Lung (tissue), 11 donors: ENCODE measurements at regions not wholly inside any gene's neighbourhood (a gene's known extent, or its start where the extent isn't known, plus 50 kb on each side); places are given as distances from the start of the nearest gene placed in this dataset.

ENCODE experiments used
- ATAC-seq: fragments of 200-7000 bp; cut with Tn5 transposase; one replicate; pipeline ENCODE4 v1.9.1; 2020; ENCODE audit warnings: moderate number of reproducible peaks; ENCODE audit not compliant: insufficient read depth, low FRiP score
- DNase-seq, 3 donors: peaks; one replicate each; pipeline ENCODE4 v3.0.0-alpha.2; 2013 to 2017
- H3K27ac ChIP-seq, 2 donors: one replicate each; pipeline ENCODE4 v1.5.1; 2013; ENCODE audit warnings: mild to moderate bottlenecking in 2 of 2, moderate library complexity in 2 of 2, control low read depth in 1 of 2, inconsistent platforms in 1 of 2, low read depth in 1 of 2, low read length in 1 of 2
- H3K27me3 ChIP-seq, 3 donors: one replicate each; pipeline ENCODE4 v1.5.1; 2013; ENCODE audit warnings: low read length in 2 of 3; ENCODE audit not compliant: control insufficient read depth in 3 of 3, insufficient read depth in 3 of 3
- H3K36me3 ChIP-seq, 4 donors: one replicate each; pipeline ENCODE4 v1.5.1; 2013; ENCODE audit warnings: low read length in 4 of 4, mild to moderate bottlenecking in 1 of 4, moderate library complexity in 1 of 4; ENCODE audit not compliant: control insufficient read depth in 4 of 4, insufficient read depth in 4 of 4
- H3K4me1 ChIP-seq, 5 donors: one replicate each; pipeline ENCODE4 v1.5.1; 2013; ENCODE audit warnings: low read length in 5 of 5, mild to moderate bottlenecking in 2 of 5, moderate library complexity in 1 of 5; ENCODE audit not compliant: control insufficient read depth in 5 of 5, insufficient read depth in 5 of 5
- H3K4me3 ChIP-seq: one replicate; pipeline ENCODE4 v1.5.1; 2013; ENCODE audit warnings: mild to moderate bottlenecking, control low read depth, moderate library complexity
- H3K9ac ChIP-seq, 2 donors: one replicate each; pipeline ENCODE4 v1.5.1; 2013; ENCODE audit warnings: low read length in 2 of 2, control low read depth in 1 of 2; ENCODE audit not compliant: insufficient read depth in 1 of 2
- H3K9me3 ChIP-seq, 4 donors: one replicate each; pipeline ENCODE4 v1.5.1; 2013; ENCODE audit warnings: low read length in 3 of 4, mild to moderate bottlenecking in 1 of 4, moderate library complexity in 1 of 4; ENCODE audit not compliant: control insufficient read depth in 4 of 4, insufficient read depth in 3 of 4
- CTCF ChIP-seq: IDR thresholded peaks from 2 replicates; pipeline ENCODE4 v1.5.1; 2012; ENCODE audit warnings: mild to moderate bottlenecking; ENCODE audit errors: control extremely low read depth, extremely low read depth
- WGBS, 2 donors: extraction: QIAGEN DNeasy Blood & Tissue Kit; methylation state at CpG; one replicate each; pipeline ENCODE4 v1.1.7; 2013; 5-methylcytosine and 5-hydroxymethylcytosine counted together
- donor health status: control.
- donor health status: control.
- donor health status: Bipolar disorder and iron deficiency.
- donor health status: healthy.
- donor health status: DM: yes; HTN: yes; CAD: no.

GRCh38 chrX:6694977-6695376 lies 160.1 kb upstream of the VCX3A start:
- 50 to 51% methylated on average over 4 of the region's 4 CpGs for WGBS, 2 donors
- no peak overlapping the region for H3K9ac ChIP-seq
- H3K27ac ChIP-seq, result no peak overlapping the region
- DNase-seq (no peak), ATAC-seq (no peak)
- no peak overlapping the region for H3K4me3 ChIP-seq
- TF ChIP-seq CTCF, result no peak
- H3K27me3 ChIP-seq, result peaks cover 0 to 14% (median 0%) of the 10 kb centered on the region in 3 donors
- no peaks in the 10 kb centered on the region for H3K4me1 ChIP-seq
- H3K36me3 ChIP-seq, result no peaks in the 10 kb centered on the region
- H3K9me3 ChIP-seq, result no peaks in the 10 kb centered on the region

- Histone ChIP-seq H3K9me3 (no peaks in the 10 kb centered on the region), H3K27ac (no peak overlapping the region), H3K4me3 (no peak overlapping the region), H3K36me3 (no peaks in the 10 kb centered on the region), H3K27me3 (peaks cover 0 to 11% (median 0%) of the 10 kb centered on the region in 3 donors), H3K9ac (no peak overlapping the region), H3K4me1 (no peaks in the 10 kb centered on the region)
- TF ChIP-seq CTCF, result no peak
- 38 to 45% methylated on average over 4 of the region's 4 CpGs for WGBS, 2 donors
- ATAC-seq, result no peak
- no peak for DNase-seq
Observed at GRCh38 chrX:6694221-6694620, 159.3 kb upstream of the VCX3A start.

- ATAC-seq, result no peak
- TF ChIP-seq CTCF, result no peak
Observed at GRCh38 chrX:6693051-6693450, 158.1 kb upstream of the VCX3A start.

GRCh38 chrX:6685489-6685888 lies 150.6 kb upstream of the VCX3A start:
- Histone ChIP-seq H3K27me3 (peaks cover 0 to 10% (median 2%) of the 10 kb centered on the region in 3 donors), H3K4me1 (no peaks in the 10 kb centered on the region), H3K27ac (no peak overlapping the region), H3K9me3 (no peaks in the 10 kb centered on the region), H3K9ac (no peak overlapping the region), H3K4me3 (no peak overlapping the region), H3K36me3 (no peaks in the 10 kb centered on the region)
- no peak for TF ChIP-seq CTCF
- WGBS, 2 donors, result 67% methylated on average over 7 of the region's 7 CpGs
- DNase-seq (no peak), ATAC-seq (no peak)

More at GRCh38 chrX:6693051-6693450, 158.1 kb upstream of the VCX3A start:
- no peak overlapping the region for H3K4me3 ChIP-seq
- H3K27me3 ChIP-seq, result peaks cover 0 to 11% (median 0%) of the 10 kb centered on the region in 3 donors
- H3K9ac ChIP-seq, result no peak overlapping the region
- H3K36me3 ChIP-seq, result no peaks in the 10 kb centered on the region
- DNase-seq, result no peak
- no peaks in the 10 kb centered on the region for H3K9me3 ChIP-seq
- no peaks in the 10 kb centered on the region for H3K4me1 ChIP-seq
- 43 to 44% methylated on average over 6 of the region's 6 CpGs for WGBS, 2 donors
- no peak overlapping the region for H3K27ac ChIP-seq
